H4 (cell line): ENCODE measurements at regions not wholly inside any gene's neighbourhood (a gene's known extent, or its start where the extent isn't known, plus 50 kb on each side); places are given as distances from the start of the nearest gene placed in this dataset.
A peak's percentile ranks its signal among the peaks of the same experiment; 100 is the strongest.

Experiments used
- DNase-seq: peaks from one replicate; pipeline ENCODE4 v3.0.0-alpha.2; 2015; ENCODE audit warnings: low spot score

GRCh38 chr6:133693565-133693964 lies 195.3 kb upstream of the TCF21 start:
- DNase-seq = no peak

GRCh38 chr6:133697185-133697584 lies 191.7 kb upstream of the TCF21 start:
- DNase-seq = no peak

- DNase-seq = no peak
Measured at GRCh38 chr6:133697666-133698065, 191.2 kb upstream of the TCF21 start.

- DNase-seq = no peak
Measured at GRCh38 chr6:133698272-133698671, 190.6 kb upstream of the TCF21 start.

- no peak for DNase-seq
Measured at GRCh38 chr6:133699741-133700385, 189.1 kb upstream of the TCF21 start.

GRCh38 chr6:133701633-133702331 lies 187.1 kb upstream of the TCF21 start:
- no peak for DNase-seq

GRCh38 chr6:133704371-133704770 lies 184.5 kb upstream of the TCF21 start:
- no peak for DNase-seq

GRCh38 chr6:133705066-133705465 lies 183.8 kb upstream of the TCF21 start:
- DNase-seq = no peak

GRCh38 chr6:133705731-133706130 lies 183.2 kb upstream of the TCF21 start:
- no peak for DNase-seq

GRCh38 chr6:133707456-133707855 lies 181.5 kb upstream of the TCF21 start:
- peak; percentile 47 for DNase-seq

GRCh38 chr6:133710826-133711225 lies 178.1 kb upstream of the TCF21 start:
- no peak for DNase-seq

- DNase-seq = no peak
Measured at GRCh38 chr6:133715270-133715669, 173.6 kb upstream of the TCF21 start.

GRCh38 chr6:133724726-133725125 lies 164.2 kb upstream of the TCF21 start:
- no peak for DNase-seq

- no peak for DNase-seq
Measured at GRCh38 chr6:133726188-133726587, 162.7 kb upstream of the TCF21 start.

GRCh38 chr6:133730881-133731280 lies 158.0 kb upstream of the TCF21 start:
- no peak for DNase-seq

- DNase-seq = no peak
Measured at GRCh38 chr6:133740218-133740617, 148.7 kb upstream of the TCF21 start.

- DNase-seq = no peak
Measured at GRCh38 chr6:133740816-133741215, 148.1 kb upstream of the TCF21 start.

GRCh38 chr6:133741375-133741861 lies 147.5 kb upstream of the TCF21 start:
- peak; percentile 74 for DNase-seq

- DNase-seq = no peak
Measured at GRCh38 chr6:133743621-133744020, 145.3 kb upstream of the TCF21 start.

- DNase-seq = no peak
Measured at GRCh38 chr6:133746417-133746770, 142.5 kb upstream of the TCF21 start.

GRCh38 chr6:133748628-133749027 lies 140.3 kb upstream of the TCF21 start:
- no peak for DNase-seq

- no peak for DNase-seq
Measured at GRCh38 chr6:133749427-133749826, 139.5 kb upstream of the TCF21 start.

- no peak for DNase-seq
Measured at GRCh38 chr6:133752129-133752528, 136.8 kb upstream of the TCF21 start.

GRCh38 chr6:133753756-133754155 lies 135.2 kb upstream of the TCF21 start:
- DNase-seq = no peak
